GM12878 (cell line): ENCODE measurements at regions not wholly inside any gene's neighbourhood (a gene's known extent, or its start where the extent isn't known, plus 50 kb on each side); places are given as distances from the start of the nearest gene placed in this dataset.

Experiments
- CBX5 ChIP-seq: sonication (generic); IDR thresholded peaks from 2 replicates; pipeline ENCODE4 v1.6.1; 2016; ENCODE audit warnings: low read depth, moderate library complexity, mild to moderate bottlenecking, inconsistent platforms
- CTCF ChIP-seq, 3 experiments: IDR thresholded peaks in 2 of 3; conservative IDR thresholded peaks in 1 of 3; 2 replicates each; pipeline ENCODE4 v1.5.1; 2011; ENCODE audit warnings: low read depth in 3 of 3, low read length in 3 of 3, mild to moderate bottlenecking in 3 of 3, control low read depth in 2 of 3, moderate library complexity in 2 of 3, inconsistent platforms in 1 of 3, mixed read lengths in 1 of 3; ENCODE audit not compliant: control insufficient read depth in 2 of 3, insufficient read depth in 1 of 3; ENCODE audit errors: extremely low read depth in 1 of 3
- EP300 ChIP-seq, 2 experiments: fragments of 150-350 bp in 1 of 2; IDR thresholded peaks; 2 replicates each; pipeline ENCODE4 v1.6.1; 2011 to 2012; ENCODE audit warnings: low read depth in 2 of 2, low read length in 2 of 2, borderline replicate concordance in 1 of 2, improper control_type of control experiment in 1 of 2, inconsistent platforms in 1 of 2; ENCODE audit not compliant: control insufficient read depth in 1 of 2
- ESRRA ChIP-seq: IDR thresholded peaks from 2 replicates; pipeline ENCODE4 v1.6.1; 2012; ENCODE audit warnings: mild to moderate bottlenecking, low read length, improper control_type of control experiment
- ETV6 ChIP-seq, 2 experiments: fragments of 450-650 bp in 1 of 2; IDR thresholded peaks in 1 of 2; conservative IDR thresholded peaks in 1 of 2; 2 replicates each; pipeline ENCODE4 v1.6.1; 2014; ENCODE audit warnings: antibody characterized with exemption in 1 of 2, borderline replicate concordance in 1 of 2, low read depth in 1 of 2, mild to moderate bottlenecking in 1 of 2, moderate library complexity in 1 of 2
- HDAC6 ChIP-seq: fragments of 200-600 bp; sonication (generic); IDR thresholded peaks from one replicate; pipeline ENCODE4 v1.8.0; 2017; ENCODE audit warnings: antibody characterized with exemption; ENCODE audit not compliant: unreplicated experiment
- MYC ChIP-seq: IDR thresholded peaks from 2 replicates; pipeline ENCODE4 v1.6.1; 2011; ENCODE audit warnings: mild to moderate bottlenecking, low read length, moderate library complexity, inconsistent platforms; ENCODE audit not compliant: insufficient read depth, insufficient replicate concordance, insufficient read length, severe bottlenecking
- POLR2A ChIP-seq: IDR thresholded peaks from 2 replicates; pipeline ENCODE4 v1.6.1; 2011; ENCODE audit warnings: low read depth, mild to moderate bottlenecking, low read length
- RELB ChIP-seq: fragments of 450-650 bp; IDR thresholded peaks from 2 replicates; pipeline ENCODE4 v1.6.1; 2017; ENCODE audit warnings: low read depth, mild to moderate bottlenecking, moderate library complexity
- RFX5 ChIP-seq: IDR thresholded peaks from 2 replicates; pipeline ENCODE4 v1.6.1; 2011; ENCODE audit warnings: low read depth, low read length, improper control_type of control experiment
- RUNX3 ChIP-seq: IDR thresholded peaks from 2 replicates; pipeline ENCODE4 v1.6.1; 2012; ENCODE audit warnings: low read length, inconsistent platforms
- SP1 ChIP-seq: IDR thresholded peaks from one replicate; pipeline ENCODE4 v1.6.1; 2011; ENCODE audit warnings: low read depth, low read length
- ZBTB11 ChIP-seq: fragments of 450-650 bp; formaldehyde crosslinking; IDR thresholded peaks from 2 replicates; pipeline ENCODE4 v1.5.0; 2022; ENCODE audit warnings: mild to moderate bottlenecking, missing genetic modification characterization
- TF ChIP-seq, protein P1 (sequence below): fragments of 450-650 bp; IDR thresholded peaks from 2 replicates; pipeline ENCODE4 v1.6.1; 2017; ENCODE audit warnings: mild to moderate bottlenecking

DNA sequence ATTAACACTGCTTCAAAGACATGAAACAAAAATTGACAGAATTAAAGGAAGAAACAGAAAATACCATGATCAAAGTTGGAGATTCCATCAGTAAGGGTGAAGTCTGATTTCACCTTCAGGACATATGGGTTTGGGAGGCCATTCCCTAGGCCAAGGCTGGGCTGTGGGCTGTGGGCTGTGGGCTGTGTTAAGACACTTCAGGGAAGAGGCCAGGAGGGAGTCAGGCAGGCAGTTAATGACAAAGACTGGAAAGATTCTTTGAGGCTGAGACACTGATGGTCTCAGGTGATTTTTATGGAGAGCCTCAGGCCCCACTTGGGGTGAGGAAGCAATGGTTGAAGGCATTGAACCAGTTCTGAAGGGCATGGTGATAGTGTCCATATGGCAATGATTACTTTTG is 57.5 kb downstream of the MAGEF1 start:
- TF ChIP-seq, protein P1, sequence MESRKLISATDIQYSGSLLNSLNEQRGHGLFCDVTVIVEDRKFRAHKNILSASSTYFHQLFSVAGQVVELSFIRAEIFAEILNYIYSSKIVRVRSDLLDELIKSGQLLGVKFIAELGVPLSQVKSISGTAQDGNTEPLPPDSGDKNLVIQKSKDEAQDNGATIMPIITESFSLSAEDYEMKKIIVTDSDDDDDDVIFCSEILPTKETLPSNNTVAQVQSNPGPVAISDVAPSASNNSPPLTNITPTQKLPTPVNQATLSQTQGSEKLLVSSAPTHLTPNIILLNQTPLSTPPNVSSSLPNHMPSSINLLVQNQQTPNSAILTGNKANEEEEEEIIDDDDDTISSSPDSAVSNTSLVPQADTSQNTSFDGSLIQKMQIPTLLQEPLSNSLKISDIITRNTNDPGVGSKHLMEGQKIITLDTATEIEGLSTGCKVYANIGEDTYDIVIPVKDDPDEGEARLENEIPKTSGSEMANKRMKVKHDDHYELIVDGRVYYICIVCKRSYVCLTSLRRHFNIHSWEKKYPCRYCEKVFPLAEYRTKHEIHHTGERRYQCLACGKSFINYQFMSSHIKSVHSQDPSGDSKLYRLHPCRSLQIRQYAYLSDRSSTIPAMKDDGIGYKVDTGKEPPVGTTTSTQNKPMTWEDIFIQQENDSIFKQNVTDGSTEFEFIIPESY = no peak
- TF ChIP-seq RFX5 = no peak
- no peak for TF ChIP-seq ZBTB11 (CRISPR knock-in tag)
- no peak for TF ChIP-seq CTCF (IDR thresholded peaks at IDR 0.05 in 2 of 3, conservative IDR thresholded peaks at IDR 0.05 in 1 of 3; ENCODE audit: control insufficient read depth in 2 of 3, extremely low read depth in 1 of 3, insufficient read depth in 1 of 3, low read depth in 3 of 3, low read length in 3 of 3)
- no peak for TF ChIP-seq POLR2A
- no peak for TF ChIP-seq RUNX3
- TF ChIP-seq CBX5 = no peak
- TF ChIP-seq SP1 = no peak
- TF ChIP-seq MYC = no peak
- no peak for TF ChIP-seq EP300 (IDR thresholded peaks at IDR 0.05; ENCODE audit: borderline replicate concordance in 1 of 2, control insufficient read depth in 1 of 2, low read depth in 2 of 2, low read length in 2 of 2)
- no peak for TF ChIP-seq HDAC6
- TF ChIP-seq ETV6 (conservative IDR thresholded peaks at IDR 0.05 in 1 of 2, IDR thresholded peaks at IDR 0.05 in 1 of 2; ENCODE audit: borderline replicate concordance in 1 of 2, low read depth in 1 of 2) = no peak
- no peak for TF ChIP-seq RELB
- no peak for TF ChIP-seq ESRRA
